ENCODE measurements at regions not wholly inside any gene's neighbourhood (a gene's known extent, or its start where the extent isn't known, plus 50 kb on each side); places are given as distances from the start of the nearest gene placed in this dataset.

- no peak for DNase-seq (ENCODE audit: low spot score)
- H3K79me2 ChIP-seq (ENCODE audit: insufficient read depth, low read length), result no peaks in the 10 kb centered on the region
- ATAC-seq, result no peak
- H3K4me1 ChIP-seq (ENCODE audit: insufficient read depth, low read length), result no peaks in the 10 kb centered on the region
- no peak overlapping the region for H3K27ac ChIP-seq (ENCODE audit: extremely low read length, insufficient read depth, low read length)
- H4K20me1 ChIP-seq (ENCODE audit: insufficient read depth, low read length), result no peaks in the 10 kb centered on the region
- TF ChIP-seq, protein P1, sequence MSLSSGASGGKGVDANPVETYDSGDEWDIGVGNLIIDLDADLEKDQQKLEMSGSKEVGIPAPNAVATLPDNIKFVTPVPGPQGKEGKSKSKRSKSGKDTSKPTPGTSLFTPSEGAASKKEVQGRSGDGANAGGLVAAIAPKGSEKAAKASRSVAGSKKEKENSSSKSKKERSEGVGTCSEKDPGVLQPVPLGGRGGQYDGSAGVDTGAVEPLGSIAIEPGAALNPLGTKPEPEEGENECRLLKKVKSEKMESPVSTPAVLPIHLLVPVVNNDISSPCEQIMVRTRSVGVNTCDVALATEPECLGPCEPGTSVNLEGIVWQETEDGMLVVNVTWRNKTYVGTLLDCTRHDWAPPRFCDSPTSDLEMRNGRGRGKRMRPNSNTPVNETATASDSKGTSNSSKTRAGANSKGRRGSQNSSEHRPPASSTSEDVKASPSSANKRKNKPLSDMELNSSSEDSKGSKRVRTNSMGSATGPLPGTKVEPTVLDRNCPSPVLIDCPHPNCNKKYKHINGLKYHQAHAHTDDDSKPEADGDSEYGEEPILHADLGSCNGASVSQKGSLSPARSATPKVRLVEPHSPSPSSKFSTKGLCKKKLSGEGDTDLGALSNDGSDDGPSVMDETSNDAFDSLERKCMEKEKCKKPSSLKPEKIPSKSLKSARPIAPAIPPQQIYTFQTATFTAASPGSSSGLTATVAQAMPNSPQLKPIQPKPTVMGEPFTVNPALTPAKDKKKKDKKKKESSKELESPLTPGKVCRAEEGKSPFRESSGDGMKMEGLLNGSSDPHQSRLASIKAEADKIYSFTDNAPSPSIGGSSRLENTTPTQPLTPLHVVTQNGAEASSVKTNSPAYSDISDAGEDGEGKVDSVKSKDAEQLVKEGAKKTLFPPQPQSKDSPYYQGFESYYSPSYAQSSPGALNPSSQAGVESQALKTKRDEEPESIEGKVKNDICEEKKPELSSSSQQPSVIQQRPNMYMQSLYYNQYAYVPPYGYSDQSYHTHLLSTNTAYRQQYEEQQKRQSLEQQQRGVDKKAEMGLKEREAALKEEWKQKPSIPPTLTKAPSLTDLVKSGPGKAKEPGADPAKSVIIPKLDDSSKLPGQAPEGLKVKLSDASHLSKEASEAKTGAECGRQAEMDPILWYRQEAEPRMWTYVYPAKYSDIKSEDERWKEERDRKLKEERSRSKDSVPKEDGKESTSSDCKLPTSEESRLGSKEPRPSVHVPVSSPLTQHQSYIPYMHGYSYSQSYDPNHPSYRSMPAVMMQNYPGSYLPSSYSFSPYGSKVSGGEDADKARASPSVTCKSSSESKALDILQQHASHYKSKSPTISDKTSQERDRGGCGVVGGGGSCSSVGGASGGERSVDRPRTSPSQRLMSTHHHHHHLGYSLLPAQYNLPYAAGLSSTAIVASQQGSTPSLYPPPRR (CRISPR knock-in tag; IDR thresholded peaks at IDR 0.05; ENCODE audit: borderline replicate concordance), result no peak
- no peaks in the 10 kb centered on the region for H3K9me3 ChIP-seq (ENCODE audit: low read length)
- FAIRE-seq, result no peak
- H2AFZ ChIP-seq (ENCODE audit: low read length), result no peak overlapping the region
- intact Hi-C loops (cut with micrococcal nuclease; ENCODE audit: unreplicated experiment) (no loop called here), in situ Hi-C loops (cut with HindIII; ENCODE audit: extremely low pct_ligation_motif_present, low pct_unique_long_range_greater_than_20kb) (loop anchor here (25.0 kb wide), 1 partner anchor 602 kb away; no protein-coding TSS in a partner anchor)
- H3K36me3 ChIP-seq (replicated peaks in 1 of 2; ENCODE audit: control insufficient read depth in 1 of 2, insufficient read depth in 2 of 2, low read length in 2 of 2), result no peaks in the 10 kb centered on the region
- no peak overlapping the region for H3K9ac ChIP-seq (ENCODE audit: insufficient read depth, low read depth, low read length)
- 80% methylated on average over 4 of the region's 8 CpGs for WGBS (ENCODE audit: low lambda C conversion rate)
- H3K27me3 ChIP-seq (ENCODE audit: control insufficient read depth in 1 of 2, insufficient read depth in 2 of 2, low read length in 2 of 2), result peaks cover 0 to 33% of the 10 kb centered on the region in 2 experiments; a peak in 2 of 5 replicates
- ChIA-PET CTCF (ENCODE audit: low intra/inter-chr PET ratio, low total read pairs) (no interaction called here), POLR2A (no interaction called here)
- BruUV-seq (replicated peaks), result no TSS peak
- H3K4me3 ChIP-seq (replicated peaks in 1 of 3; ENCODE audit: insufficient read depth in 1 of 3, low read depth in 2 of 3, low read length in 3 of 3), result no peak overlapping the region
- no peak overlapping the region for H3K4me2 ChIP-seq (ENCODE audit: low read depth, low read length)
Measured at GRCh38 chr10:128863823-128864405, 603.1 kb upstream of the MGMT start.

Measured in HepG2 (cell line).